Right cardiac atrium (tissue), 5 donors: ENCODE measurements at regions not wholly inside any gene's neighbourhood (a gene's known extent, or its start where the extent isn't known, plus 50 kb on each side); places are given as distances from the start of the nearest gene placed in this dataset.
"Not testable (repeated sequence)": the region's sequence is repeated elsewhere in the genome, so short reads cannot be mapped to it uniquely, and the experiment has no call there.

Source experiments
- ATAC-seq, 2 donors: fragments of 200-7000 bp; cut with Tn5 transposase; one replicate each; pipeline versions ENCODE4 v1.8.0 to v1.9.1; 2020; ENCODE audit warnings: moderate library complexity in 2 of 2, mild to moderate bottlenecking in 1 of 2
- DNase-seq, 3 donors: peaks; one replicate each; pipeline ENCODE4 v3.0.0-alpha.2; 2020
- H3K27ac ChIP-seq: one replicate; pipeline ENCODE4 v1.5.1; 2013; ENCODE audit warnings: mild to moderate bottlenecking, low read length, control low read depth, moderate library complexity
- H3K27me3 ChIP-seq: one replicate; pipeline ENCODE4 v1.6.1; 2013; ENCODE audit not compliant: control insufficient read depth, insufficient read depth
- H3K4me1 ChIP-seq: one replicate; pipeline ENCODE4 v1.6.1; 2013; ENCODE audit warnings: low read length; ENCODE audit not compliant: control insufficient read depth, insufficient read depth
- H3K4me3 ChIP-seq: one replicate; pipeline ENCODE4 v1.5.1; 2013; ENCODE audit warnings: low read length, control low read depth
- H3K9me3 ChIP-seq: one replicate; pipeline ENCODE4 v1.6.1; 2013; ENCODE audit warnings: low read length; ENCODE audit not compliant: control insufficient read depth
- WGBS: extraction: QIAGEN DNeasy Blood & Tissue Kit; methylation state at CpG from one replicate; pipeline ENCODE4 v1.1.7; 2013; 5-methylcytosine and 5-hydroxymethylcytosine counted together
- intact Hi-C, 4 donors: fragments of 100-400 bp; cut with DNase I; formaldehyde crosslinking; loops; one replicate each; pipeline versions ENCODE4 v1.11.0 to v1.14.0; 2022 to 2023
- donor health status: healthy with polysubstance abuse.
- donor health status: DM: no; HTN: yes; CAD: no.
- donor health status: DM: no; HTN: no; CAD: no.
- donor health status: DM: no; HTN: yes; CAD: no; lungs with severe emphysema.
- donor health status: DM: yes; HTN: yes; CAD: no.

- Histone ChIP-seq H3K9me3 (no peaks in the 10 kb centered on the region), H3K4me1 (no peaks in the 10 kb centered on the region), H3K27ac (no peak overlapping the region), H3K4me3 (no peak overlapping the region), H3K27me3 (no peaks in the 10 kb centered on the region)
- ATAC-seq (no peak), DNase-seq (no peak)
- WGBS: 99% methylated on average over 1 of the region's 1 CpG
- intact Hi-C loops: no loop called here
These were observed 94.4 kb upstream of the TNFSF4 start for GRCh38 chr1:173301507-173301906.

GRCh38 chr1:173302366-173302765 is 95.2 kb upstream of the TNFSF4 start:
- 65% methylated on average over 1 of the region's 1 CpG for WGBS
- H3K9me3 ChIP-seq: no peaks in the 10 kb centered on the region
- no peaks in the 10 kb centered on the region for H3K4me1 ChIP-seq
- intact Hi-C loops: no loop called here
- no peaks in the 10 kb centered on the region for H3K27me3 ChIP-seq
- ATAC-seq (no peak), DNase-seq (no peak)
- H3K27ac ChIP-seq: no peak overlapping the region
- no peak overlapping the region for H3K4me3 ChIP-seq

- DNase-seq: no peak
- no peak overlapping the region for H3K4me3 ChIP-seq
- WGBS: 38% methylated on average over 8 of the region's 8 CpGs
- no peaks in the 10 kb centered on the region for H3K9me3 ChIP-seq
- H3K4me1 ChIP-seq: no peaks in the 10 kb centered on the region
- no peak overlapping the region for H3K27ac ChIP-seq
- ATAC-seq: no peak
- intact Hi-C loops: no loop called here
- no peaks in the 10 kb centered on the region for H3K27me3 ChIP-seq
These were observed 96.0 kb upstream of the TNFSF4 start for GRCh38 chr1:173302890-173303829.

- Histone ChIP-seq H3K27ac (no peak overlapping the region), H3K27me3 (no peaks in the 10 kb centered on the region), H3K9me3 (no peaks in the 10 kb centered on the region), H3K4me3 (no peak overlapping the region), H3K4me1 (no peaks in the 10 kb centered on the region)
- intact Hi-C loops: no loop called here
- ATAC-seq (no peak), DNase-seq (no peak)
- 94% methylated on average over 1 of the region's 1 CpG for WGBS
These were observed 96.9 kb upstream of the TNFSF4 start for GRCh38 chr1:173303984-173304383.

GRCh38 chr1:173304529-173305227 is 97.5 kb upstream of the TNFSF4 start:
- no peak overlapping the region for H3K4me3 ChIP-seq
- 74% methylated on average over 1 of the region's 1 CpG for WGBS
- H3K9me3 ChIP-seq: no peaks in the 10 kb centered on the region
- no peak for ATAC-seq
- no peaks in the 10 kb centered on the region for H3K27me3 ChIP-seq
- no peak overlapping the region for H3K27ac ChIP-seq
- H3K4me1 ChIP-seq: no peaks in the 10 kb centered on the region
- no peak for DNase-seq
- intact Hi-C loops: no loop called here

- no peak overlapping the region for H3K4me3 ChIP-seq
- intact Hi-C loops: no loop called here
- DNase-seq (no peak), ATAC-seq (no peak)
- H3K27me3 ChIP-seq: no peaks in the 10 kb centered on the region
- no peak overlapping the region for H3K27ac ChIP-seq
- H3K9me3 ChIP-seq: no peaks in the 10 kb centered on the region
- no peaks in the 10 kb centered on the region for H3K4me1 ChIP-seq
- 89% methylated on average over 1 of the region's 1 CpG for WGBS
These were observed 100.7 kb upstream of the TNFSF4 start for GRCh38 chr1:173307845-173308244.

- no peak overlapping the region for H3K27ac ChIP-seq
- no peak overlapping the region for H3K4me3 ChIP-seq
- no peak for ATAC-seq
- WGBS: 85% methylated on average over 1 of the region's 1 CpG
- no peaks in the 10 kb centered on the region for H3K9me3 ChIP-seq
- intact Hi-C loops: no loop called here
- H3K4me1 ChIP-seq: no peaks in the 10 kb centered on the region
- DNase-seq: no peak
- H3K27me3 ChIP-seq: no peaks in the 10 kb centered on the region
These were observed 107.5 kb upstream of the TNFSF4 start for GRCh38 chr1:173314656-173315055.

GRCh38 chr1:173315296-173315695 is 108.2 kb upstream of the TNFSF4 start:
- WGBS: 80% methylated on average over 3 of the region's 3 CpGs
- no peak for ATAC-seq
- no peak overlapping the region for H3K4me3 ChIP-seq
- intact Hi-C loops: no loop called here
- no peaks in the 10 kb centered on the region for H3K9me3 ChIP-seq
- H3K27ac ChIP-seq: no peak overlapping the region
- H3K27me3 ChIP-seq: no peaks in the 10 kb centered on the region
- DNase-seq: no peak
- no peaks in the 10 kb centered on the region for H3K4me1 ChIP-seq

GRCh38 chr1:173318788-173319187 is 111.7 kb upstream of the TNFSF4 start:
- no peak overlapping the region for H3K27ac ChIP-seq
- no peaks in the 10 kb centered on the region for H3K27me3 ChIP-seq
- WGBS: 96% methylated on average over 2 of the region's 2 CpGs
- ATAC-seq: no peak
- no peak overlapping the region for H3K4me3 ChIP-seq
- H3K4me1 ChIP-seq: no peaks in the 10 kb centered on the region
- intact Hi-C loops: no loop called here
- H3K9me3 ChIP-seq: no peaks in the 10 kb centered on the region
- no peak for DNase-seq

GRCh38 chr1:173324352-173324751 is 117.2 kb upstream of the TNFSF4 start:
- intact Hi-C loops, H3K9me3 ChIP-seq, H3K4me1 ChIP-seq, H3K27ac ChIP-seq, DNase-seq, H3K4me3 ChIP-seq, ATAC-seq, H3K27me3 ChIP-seq: not testable (repeated sequence)
- 98% methylated on average over 2 of the region's 2 CpGs for WGBS

- H3K4me1 ChIP-seq, intact Hi-C loops, ATAC-seq, H3K27me3 ChIP-seq, H3K4me3 ChIP-seq, DNase-seq, H3K9me3 ChIP-seq, H3K27ac ChIP-seq: not testable (repeated sequence)
- WGBS: 94% methylated on average over 3 of the region's 3 CpGs
These were observed 120.9 kb upstream of the TNFSF4 start for GRCh38 chr1:173327987-173328386.
